H9 (cell line): ENCODE measurements at regions not wholly inside any gene's neighbourhood (a gene's known extent, or its start where the extent isn't known, plus 50 kb on each side); places are given as distances from the start of the nearest gene placed in this dataset.

Source experiments
- DNase-seq: peaks from one replicate; pipeline ENCODE4 v3.0.0-alpha.2; 2017
- H2AFZ ChIP-seq: one replicate; pipeline ENCODE4 v1.6.1; 2013; ENCODE audit warnings: mild to moderate bottlenecking, low read length, control low read depth, moderate library complexity
- H2AK5ac ChIP-seq: 2 replicates; pipeline ENCODE4 v1.6.1; 2013; ENCODE audit warnings: low read length, control low read depth, mixed read lengths; ENCODE audit not compliant: insufficient read length
- H2BK120ac ChIP-seq: one replicate; pipeline ENCODE4 v1.6.1; 2013; ENCODE audit warnings: low read depth, mild to moderate bottlenecking, low read length, control low read depth, inconsistent platforms; ENCODE audit not compliant: poor library complexity, severe bottlenecking
- H2BK12ac ChIP-seq: 2 replicates; pipeline ENCODE4 v1.6.1; 2013; ENCODE audit warnings: low read length, control low read depth, mixed read lengths, low read depth; ENCODE audit not compliant: insufficient read length
- H2BK15ac ChIP-seq: 2 replicates; pipeline ENCODE4 v1.6.1; 2013; ENCODE audit warnings: low read depth, low read length, control low read depth
- H2BK20ac ChIP-seq: one replicate; pipeline ENCODE4 v1.6.1; 2013; ENCODE audit warnings: low read depth, mild to moderate bottlenecking, low read length, control low read depth, inconsistent platforms; ENCODE audit not compliant: poor library complexity, severe bottlenecking
- H2BK5ac ChIP-seq: 2 replicates; pipeline ENCODE4 v1.6.1; 2013; ENCODE audit warnings: low read length, control low read depth, mixed read lengths; ENCODE audit not compliant: insufficient read length
- H3K14ac ChIP-seq: 2 replicates; pipeline ENCODE4 v1.6.1; 2013; ENCODE audit warnings: low read length, control low read depth; ENCODE audit not compliant: insufficient read depth
- H3K18ac ChIP-seq: 2 replicates; pipeline ENCODE4 v1.6.1; 2013; ENCODE audit warnings: low read depth, mild to moderate bottlenecking, mixed read lengths, low read length, control low read depth; ENCODE audit not compliant: insufficient read length
- H3K23ac ChIP-seq: 2 replicates; pipeline ENCODE4 v1.6.1; 2013; ENCODE audit warnings: low read length, control low read depth, mixed read lengths, low read depth; ENCODE audit not compliant: insufficient read length
- H3K23me2 ChIP-seq: 2 replicates; pipeline ENCODE4 v1.6.1; 2013; ENCODE audit warnings: low read depth, mild to moderate bottlenecking, mixed read lengths, low read length, control low read depth; ENCODE audit not compliant: insufficient read length, poor library complexity, severe bottlenecking
- H3K27ac ChIP-seq: 2 replicates; pipeline ENCODE4 v1.5.1; 2013; ENCODE audit warnings: low read length, control low read depth, mixed read lengths, low read depth; ENCODE audit not compliant: insufficient read length
- H3K27me3 ChIP-seq: 2 replicates; pipeline ENCODE4 v1.6.1; 2013; ENCODE audit warnings: low read length, control low read depth, inconsistent platforms; ENCODE audit not compliant: insufficient read depth
- H3K4ac ChIP-seq: 2 replicates; pipeline ENCODE4 v1.6.1; 2013; ENCODE audit warnings: low read depth, mild to moderate bottlenecking, control low read depth, inconsistent platforms, low read length, moderate library complexity
- H3K4me1 ChIP-seq: 2 replicates; pipeline ENCODE4 v1.6.1; 2013; ENCODE audit warnings: low read length, control low read depth, inconsistent platforms; ENCODE audit not compliant: insufficient read depth
- H3K4me2 ChIP-seq: 2 replicates; pipeline ENCODE4 v1.6.1; 2013; ENCODE audit warnings: low read length, control low read depth, mixed read lengths; ENCODE audit not compliant: insufficient read length, insufficient read depth
- H3K56ac ChIP-seq: 2 replicates; pipeline ENCODE4 v1.6.1; 2013; ENCODE audit warnings: low read depth, mild to moderate bottlenecking, mixed read lengths, low read length, control low read depth; ENCODE audit not compliant: insufficient read length
- H3K79me1 ChIP-seq: 2 replicates; pipeline ENCODE4 v1.6.1; 2013; ENCODE audit warnings: low read depth, mild to moderate bottlenecking, moderate library complexity, low read length, control low read depth, inconsistent platforms; ENCODE audit not compliant: insufficient read depth, poor library complexity, severe bottlenecking
- H3K79me2 ChIP-seq: 2 replicates; pipeline ENCODE4 v1.6.1; 2013; ENCODE audit warnings: low read length, control low read depth, inconsistent platforms; ENCODE audit not compliant: insufficient read depth
- H3K9ac ChIP-seq: 2 replicates; pipeline ENCODE4 v1.6.1; 2013; ENCODE audit warnings: low read length, control low read depth, mixed read lengths; ENCODE audit not compliant: insufficient read length; ENCODE audit errors: extremely low read depth
- H3K9me3 ChIP-seq: one replicate; pipeline ENCODE4 v1.6.1; 2013; ENCODE audit warnings: low read depth, low read length, inconsistent platforms; ENCODE audit not compliant: control insufficient read depth
- H3T11ph ChIP-seq: one replicate; pipeline ENCODE4 v1.6.1; 2013; ENCODE audit warnings: mild to moderate bottlenecking, low read length, control low read depth, inconsistent platforms
- H4K20me1 ChIP-seq: one replicate; pipeline ENCODE4 v1.6.1; 2013; ENCODE audit not compliant: control insufficient read depth, insufficient read length, insufficient read depth
- H4K5ac ChIP-seq: 2 replicates; pipeline ENCODE4 v1.6.1; 2013; ENCODE audit warnings: low read depth, mild to moderate bottlenecking, mixed read lengths, low read length, control low read depth; ENCODE audit not compliant: insufficient read length
- H4K8ac ChIP-seq: replicated peaks from 2 replicates; pipeline ENCODE4 v1.6.1; 2013; ENCODE audit warnings: low read length, control low read depth, mixed read lengths, low read depth; ENCODE audit not compliant: insufficient read length
- H4K91ac ChIP-seq: 2 replicates; pipeline ENCODE4 v1.6.1; 2013; ENCODE audit warnings: low read depth, mild to moderate bottlenecking, moderate library complexity, mixed read lengths, low read length, control low read depth; ENCODE audit not compliant: insufficient read length
- H3K27ac Mint-ChIP-seq, 3 experiments: 2 replicates in 2 of 3; 3 replicates in 1 of 3; pipeline ENCODE4 v1.8.0; 2020 to 2021; ENCODE audit warnings: mixed read lengths in 3 of 3, mild to moderate bottlenecking in 1 of 3, moderate library complexity in 1 of 3
- H3K27me3 Mint-ChIP-seq: 2 replicates; pipeline ENCODE4 v1.8.0; 2021; ENCODE audit warnings: low read depth, mild to moderate bottlenecking, moderate library complexity, mixed read lengths
- H3K36me3 Mint-ChIP-seq, 3 experiments: 2 replicates in 2 of 3; 3 replicates in 1 of 3; pipeline ENCODE4 v1.8.0; 2020 to 2021; ENCODE audit warnings: low read depth in 3 of 3, mixed read lengths in 3 of 3; ENCODE audit not compliant: insufficient read depth in 1 of 3
- H3K4me1 Mint-ChIP-seq, 2 experiments: 2 replicates each; pipeline ENCODE4 v1.8.0; 2020; ENCODE audit warnings: mixed read lengths in 2 of 2
- H3K4me3 Mint-ChIP-seq, 2 experiments: 2 replicates in 1 of 2; 3 replicates in 1 of 2; pipeline ENCODE4 v1.8.0; 2020 to 2021; ENCODE audit warnings: mild to moderate bottlenecking in 2 of 2, mixed read lengths in 2 of 2, moderate library complexity in 1 of 2
- H3K9me3 Mint-ChIP-seq, 2 experiments: 2 replicates in 1 of 2; 3 replicates in 1 of 2; pipeline ENCODE4 v1.8.0; 2020; ENCODE audit warnings: mild to moderate bottlenecking in 2 of 2, mixed read lengths in 2 of 2, moderate library complexity in 1 of 2
- CTCF ChIP-seq: fragments of 200-600 bp; sonication (generic); conservative IDR thresholded peaks from 3 replicates; pipeline ENCODE4 v1.8.0; 2021; ENCODE audit warnings: antibody characterized with exemption, mild to moderate bottlenecking
- WGBS: extraction: QIAGEN DNeasy Blood & Tissue Kit; methylation state at CpG from one replicate; pipeline ENCODE4 v1.1.7; 2013; ENCODE audit warnings: missing lambda C conversion rate, low lambda C conversion rate, mixed read lengths; ENCODE audit not compliant: insufficient read length; ENCODE audit errors: extremely low coverage; 5-methylcytosine and 5-hydroxymethylcytosine counted together

GRCh38 chr18:78402966-78403365 is 576.7 kb upstream of the SALL3 start:
- Mint-ChIP-seq H3K36me3 (no peaks in the 10 kb centered on the region), H3K4me3 (no peak overlapping the region), H3K27ac (no peak overlapping the region; a peak in 1 of 7 replicates), H3K27me3 (no peaks in the 10 kb centered on the region), H3K9me3 (no peaks in the 10 kb centered on the region; a peak in 1 of 5 replicates), H3K4me1 (no peaks in the 10 kb centered on the region)
- no peaks in the 10 kb centered on the region for H3K27me3 ChIP-seq
- H3K4me1 ChIP-seq, result no peaks in the 10 kb centered on the region
- DNase-seq, result no peak
- no peak overlapping the region for H3K4me2 ChIP-seq
- no peak overlapping the region for H3K9ac ChIP-seq
- H3K79me2 ChIP-seq, result no peaks in the 10 kb centered on the region
- H4K5ac ChIP-seq, result no peak overlapping the region
- no peaks in the 10 kb centered on the region for H4K20me1 ChIP-seq
- H2BK15ac ChIP-seq, result no peak overlapping the region
- H3K18ac ChIP-seq, result no peak overlapping the region
- H3K79me1 ChIP-seq, result no peaks in the 10 kb centered on the region
- no peak overlapping the region for H2BK20ac ChIP-seq
- WGBS, result no CpG with 5 or more reads among the region's 7 CpGs
- no peaks in the 10 kb centered on the region for H3K23me2 ChIP-seq
- H2BK5ac ChIP-seq, result no peak overlapping the region
- H2AK5ac ChIP-seq, result no peak overlapping the region
- H3T11ph ChIP-seq, result no peak overlapping the region
- no peak overlapping the region for H3K56ac ChIP-seq
- H3K27ac ChIP-seq, result no peak overlapping the region
- TF ChIP-seq CTCF, result no peak
- no peak overlapping the region for H2BK12ac ChIP-seq
- H2AFZ ChIP-seq, result no peak overlapping the region
- H3K4ac ChIP-seq, result no peak overlapping the region
- H4K91ac ChIP-seq, result no peak overlapping the region
- no peak overlapping the region; the same call in 1 of the 2 replicates for H3K14ac ChIP-seq
- H4K8ac ChIP-seq, result no peak overlapping the region
- no peak overlapping the region for H2BK120ac ChIP-seq
- no peaks in the 10 kb centered on the region for H3K9me3 ChIP-seq
- H3K23ac ChIP-seq, result no peak overlapping the region
